ENCODE measurements at regions not wholly inside any gene's neighbourhood (a gene's known extent, or its start where the extent isn't known, plus 50 kb on each side); places are given as distances from the start of the nearest gene placed in this dataset.
"Not testable (repeated sequence)": the region's sequence is repeated elsewhere in the genome, so short reads cannot be mapped to it uniquely, and the experiment has no call there.

DNA sequence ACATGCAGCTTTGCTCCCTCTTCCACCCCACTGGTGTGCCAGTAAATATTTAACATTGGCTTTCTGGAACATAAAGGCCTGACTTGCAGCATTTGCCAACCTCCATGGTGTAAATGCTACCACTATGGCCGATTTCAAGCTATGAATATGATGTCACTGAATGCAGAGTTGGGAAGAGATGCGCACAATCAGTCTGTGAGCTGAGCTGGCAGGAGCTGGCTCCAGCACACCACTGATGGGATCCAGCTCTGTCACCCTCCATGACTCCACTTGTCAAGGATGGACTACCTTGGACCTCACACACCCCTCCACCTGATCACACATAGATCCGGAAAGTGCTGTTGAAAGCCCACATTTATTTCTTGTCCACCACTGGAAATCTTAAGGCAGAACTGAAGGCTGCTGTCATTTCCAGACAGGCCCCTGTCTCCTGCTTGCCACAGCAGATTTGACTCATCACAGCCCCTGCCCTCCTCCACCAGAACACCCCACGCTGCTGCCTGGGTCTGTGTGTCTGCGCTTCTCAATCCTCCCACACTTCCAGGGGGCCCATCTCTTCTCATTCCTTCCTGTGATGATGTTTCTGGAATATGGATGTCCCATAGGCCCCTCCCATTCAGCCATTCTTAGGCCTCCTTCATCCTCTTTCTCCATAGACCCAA, 82.2 kb upstream of the BCAR3 start:
- Histone ChIP-seq H3K27me3 (ENCODE audit: control insufficient read depth, insufficient read depth, low read length) (no peaks in the 10 kb centered on the region), H3K36me3 (ENCODE audit: control insufficient read depth, insufficient read depth, low read length) (no peaks in the 10 kb centered on the region), H3K4me3 (ENCODE audit: low read depth, low read length) (no peak overlapping the region)
- no peak for DNase-seq (ENCODE audit: low read depth)
- TF ChIP-seq, protein P1, sequence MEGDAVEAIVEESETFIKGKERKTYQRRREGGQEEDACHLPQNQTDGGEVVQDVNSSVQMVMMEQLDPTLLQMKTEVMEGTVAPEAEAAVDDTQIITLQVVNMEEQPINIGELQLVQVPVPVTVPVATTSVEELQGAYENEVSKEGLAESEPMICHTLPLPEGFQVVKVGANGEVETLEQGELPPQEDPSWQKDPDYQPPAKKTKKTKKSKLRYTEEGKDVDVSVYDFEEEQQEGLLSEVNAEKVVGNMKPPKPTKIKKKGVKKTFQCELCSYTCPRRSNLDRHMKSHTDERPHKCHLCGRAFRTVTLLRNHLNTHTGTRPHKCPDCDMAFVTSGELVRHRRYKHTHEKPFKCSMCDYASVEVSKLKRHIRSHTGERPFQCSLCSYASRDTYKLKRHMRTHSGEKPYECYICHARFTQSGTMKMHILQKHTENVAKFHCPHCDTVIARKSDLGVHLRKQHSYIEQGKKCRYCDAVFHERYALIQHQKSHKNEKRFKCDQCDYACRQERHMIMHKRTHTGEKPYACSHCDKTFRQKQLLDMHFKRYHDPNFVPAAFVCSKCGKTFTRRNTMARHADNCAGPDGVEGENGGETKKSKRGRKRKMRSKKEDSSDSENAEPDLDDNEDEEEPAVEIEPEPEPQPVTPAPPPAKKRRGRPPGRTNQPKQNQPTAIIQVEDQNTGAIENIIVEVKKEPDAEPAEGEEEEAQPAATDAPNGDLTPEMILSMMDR (IDR thresholded peaks at IDR 0.05; ENCODE audit: insufficient read depth, low read length, poor library complexity, severe bottlenecking) = no peak

DNA sequence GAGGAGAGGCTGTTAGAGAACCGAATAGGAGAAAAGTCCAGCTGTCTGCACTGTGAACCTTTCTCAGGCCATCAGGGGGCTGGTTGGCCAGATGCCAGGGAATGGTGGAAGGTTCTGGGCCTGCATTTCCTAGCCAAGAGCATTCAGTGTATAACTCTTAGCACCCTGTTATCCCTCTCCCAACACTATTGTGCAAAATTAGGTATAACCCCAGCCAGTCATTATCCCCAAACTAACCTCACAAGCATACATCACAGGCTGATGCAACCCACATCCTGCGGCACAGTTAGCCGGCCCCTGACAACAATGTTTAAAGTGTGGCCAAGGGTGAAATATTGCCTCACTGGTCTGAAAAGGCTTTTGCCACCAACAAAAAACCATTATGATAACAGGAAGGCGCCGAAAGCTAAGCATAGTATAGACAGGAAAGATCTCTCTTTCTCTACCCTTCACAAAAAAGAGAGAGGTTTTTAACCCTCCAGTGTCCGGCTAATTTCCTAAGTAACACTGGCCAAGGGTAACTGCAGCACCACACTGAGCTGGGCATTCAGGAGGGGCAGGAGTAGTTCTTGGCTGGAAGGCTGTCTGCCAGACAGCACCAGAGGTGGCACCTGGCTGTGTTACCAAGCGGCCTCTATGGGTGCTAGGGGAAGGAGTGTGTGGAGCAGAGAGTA, 77.3 kb upstream of the BCAR3 start:
- Histone ChIP-seq H3K4me3 (ENCODE audit: low read depth, low read length) (no peak overlapping the region), H3K27me3 (ENCODE audit: control insufficient read depth, insufficient read depth, low read length) (no peaks in the 10 kb centered on the region), H3K36me3 (ENCODE audit: control insufficient read depth, insufficient read depth, low read length) (no peaks in the 10 kb centered on the region)
- DNase-seq (ENCODE audit: low read depth) = no peak
- TF ChIP-seq, protein P1 (IDR thresholded peaks at IDR 0.05; ENCODE audit: insufficient read depth, low read length, poor library complexity, severe bottlenecking) = no peak

DNA sequence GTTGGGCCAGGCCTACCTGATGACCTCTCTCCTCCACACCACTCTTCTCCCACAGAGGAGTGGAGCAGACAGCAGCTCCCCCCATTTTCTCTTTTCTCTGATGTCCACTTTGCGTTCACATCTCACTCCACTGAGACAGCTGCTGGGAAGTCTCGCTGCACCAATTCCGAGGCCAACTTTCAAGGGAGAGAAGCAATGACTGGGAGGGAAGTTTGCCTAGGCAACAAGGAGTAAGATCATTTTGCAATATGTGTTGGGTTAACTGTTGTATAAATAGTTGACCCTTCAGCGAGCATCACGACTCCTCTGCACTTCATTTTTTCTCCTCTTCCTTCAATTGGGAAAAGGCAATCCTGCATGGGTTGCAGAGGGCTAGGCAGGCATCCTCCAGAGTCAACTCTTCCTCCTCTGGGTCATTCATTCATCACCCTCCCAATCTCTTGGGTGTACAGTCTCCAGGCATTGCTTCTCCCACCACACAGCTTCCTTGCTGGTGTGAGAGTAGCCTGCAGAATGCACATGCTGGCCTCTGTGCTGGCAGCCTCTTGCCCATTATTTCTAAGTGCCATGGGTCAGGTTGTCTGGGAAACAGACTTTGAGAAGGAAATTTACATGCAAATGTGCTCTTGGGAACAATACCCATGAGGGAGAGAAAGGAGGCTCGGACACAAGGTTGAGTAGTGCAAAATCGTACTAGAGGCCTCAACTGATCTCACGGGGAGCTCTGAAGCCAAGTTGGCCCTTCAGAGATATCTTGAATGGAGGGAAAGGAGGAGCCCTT, 75.8 kb upstream of the BCAR3 start:
- no peaks in the 10 kb centered on the region for H3K36me3 ChIP-seq (ENCODE audit: control insufficient read depth, insufficient read depth, low read length)

DNA sequence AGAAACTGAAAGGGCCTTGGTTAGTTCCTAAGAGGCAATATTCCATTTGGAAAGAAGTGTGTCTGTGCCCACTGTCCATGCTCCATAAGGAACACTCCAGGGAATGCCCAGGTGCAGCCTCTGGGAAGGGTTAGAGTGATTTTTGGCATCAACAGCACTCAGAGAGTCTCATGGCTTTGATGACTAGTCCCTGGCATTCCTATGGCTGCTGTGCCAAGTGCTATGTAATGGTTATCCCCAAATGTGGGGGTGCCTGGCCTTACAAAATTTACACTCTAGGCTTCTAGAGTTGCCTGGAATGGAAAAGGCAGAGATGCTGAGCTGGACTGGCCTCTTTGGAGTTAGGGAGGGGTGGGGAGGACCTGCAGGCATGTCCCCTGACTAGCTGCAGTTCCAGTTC, 75.0 kb upstream of the BCAR3 start:
- H3K4me3 ChIP-seq (ENCODE audit: low read depth, low read length) = no peak overlapping the region
- H3K36me3 ChIP-seq (ENCODE audit: control insufficient read depth, insufficient read depth, low read length) = no peaks in the 10 kb centered on the region
- H3K27me3 ChIP-seq (ENCODE audit: control insufficient read depth, insufficient read depth, low read length) = no peaks in the 10 kb centered on the region
- no peak for DNase-seq (ENCODE audit: low read depth)
- TF ChIP-seq, protein P1 (IDR thresholded peaks at IDR 0.05; ENCODE audit: insufficient read depth, low read length, poor library complexity, severe bottlenecking) = no peak

More for the DNA sequence above, 75.8 kb upstream of the BCAR3 start:
- no peak overlapping the region for H3K4me3 ChIP-seq (ENCODE audit: low read depth, low read length)
- no peaks in the 10 kb centered on the region for H3K27me3 ChIP-seq (ENCODE audit: control insufficient read depth, insufficient read depth, low read length)
- no peak for DNase-seq (ENCODE audit: low read depth)
- TF ChIP-seq, protein P1 (IDR thresholded peaks at IDR 0.05; ENCODE audit: insufficient read depth, low read length, poor library complexity, severe bottlenecking) = no peak

DNA sequence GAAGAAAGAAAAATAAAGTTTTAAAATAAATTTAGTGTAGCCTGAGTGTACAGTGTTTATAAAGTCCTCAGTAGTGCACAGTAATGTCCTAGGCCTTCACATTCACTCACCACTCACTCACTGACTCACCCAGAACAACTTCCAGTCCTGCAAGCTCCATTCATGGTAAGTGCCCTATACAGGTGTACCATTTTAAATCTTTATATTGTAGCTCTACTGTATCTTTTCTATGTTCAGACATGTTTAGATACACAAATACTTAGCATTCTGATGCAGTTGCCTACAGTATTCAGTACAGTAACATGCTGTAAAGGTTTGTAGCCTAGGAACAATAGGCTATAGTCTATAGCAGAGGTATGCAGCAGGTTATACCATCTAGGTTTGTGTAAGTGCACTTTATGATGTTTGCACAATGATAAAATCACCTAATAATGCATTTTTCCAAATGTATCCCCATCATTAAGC, 73.6 kb upstream of the BCAR3 start:
- H3K27me3 ChIP-seq (ENCODE audit: control insufficient read depth, insufficient read depth, low read length); H3K36me3 ChIP-seq (ENCODE audit: control insufficient read depth, insufficient read depth, low read length); H3K4me3 ChIP-seq (ENCODE audit: low read depth, low read length); DNase-seq (ENCODE audit: low read depth): not testable (repeated sequence)
